ENCODE measurements at regions not wholly inside any gene's neighbourhood (a gene's known extent, or its start where the extent isn't known, plus 50 kb on each side); places are given as distances from the start of the nearest gene placed in this dataset.
"Not testable (repeated sequence)": the region's sequence is repeated elsewhere in the genome, so short reads cannot be mapped to it uniquely, and the experiment has no call there.

GRCh38 chr14:52124791-52125684 lies 56.2 kb upstream of the NID2 start:
- DNase-seq (ENCODE audit: low read depth in 2 of 2, low spot score in 1 of 2) = no peak

GRCh38 chr14:52122163-52122562 lies 53.3 kb upstream of the NID2 start:
- DNase-seq (ENCODE audit: low read depth in 2 of 2, low spot score in 1 of 2) = not testable (repeated sequence)

GRCh38 chr14:52121441-52121840 lies 52.6 kb upstream of the NID2 start:
- no peak for DNase-seq (ENCODE audit: low read depth in 2 of 2, low spot score in 1 of 2)

GRCh38 chr14:52119030-52119429 lies 50.2 kb upstream of the NID2 start:
- no peak for DNase-seq (ENCODE audit: low read depth in 2 of 2, low spot score in 1 of 2)
